LHCN-M2 (cell line): ENCODE measurements at regions not wholly inside any gene's neighbourhood (a gene's known extent, or its start where the extent isn't known, plus 50 kb on each side); places are given as distances from the start of the nearest gene placed in this dataset.
A peak's percentile ranks its signal among the peaks of the same experiment; 100 is the strongest.

Source experiments
- DNase-seq: peaks from one replicate; pipeline ENCODE4 v3.0.0-alpha.2; 2012; ENCODE audit warnings: low read depth

DNA sequence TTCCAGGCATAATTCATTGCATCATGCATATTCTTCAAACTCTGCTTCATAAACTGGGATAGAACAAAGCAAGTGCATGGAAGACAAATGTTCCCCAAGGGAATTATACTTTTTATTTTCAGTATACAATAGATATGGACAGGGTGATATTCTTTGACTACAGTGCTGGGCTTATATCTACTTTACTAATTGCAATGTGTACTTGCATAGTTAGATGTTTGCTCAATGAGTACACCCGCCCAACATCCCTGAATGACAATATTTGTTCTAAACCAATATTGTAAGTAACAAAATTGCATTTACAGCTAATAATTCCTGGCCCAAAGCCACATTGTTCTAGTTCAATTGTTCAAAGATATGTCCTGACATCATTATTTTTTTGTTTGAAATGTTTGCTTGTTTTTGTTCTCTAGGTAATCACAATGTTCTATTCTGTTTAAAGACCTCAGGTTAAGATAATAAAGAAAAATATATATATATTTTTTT lies 171.4 kb downstream of the PTN start:
- no peak for DNase-seq

DNA sequence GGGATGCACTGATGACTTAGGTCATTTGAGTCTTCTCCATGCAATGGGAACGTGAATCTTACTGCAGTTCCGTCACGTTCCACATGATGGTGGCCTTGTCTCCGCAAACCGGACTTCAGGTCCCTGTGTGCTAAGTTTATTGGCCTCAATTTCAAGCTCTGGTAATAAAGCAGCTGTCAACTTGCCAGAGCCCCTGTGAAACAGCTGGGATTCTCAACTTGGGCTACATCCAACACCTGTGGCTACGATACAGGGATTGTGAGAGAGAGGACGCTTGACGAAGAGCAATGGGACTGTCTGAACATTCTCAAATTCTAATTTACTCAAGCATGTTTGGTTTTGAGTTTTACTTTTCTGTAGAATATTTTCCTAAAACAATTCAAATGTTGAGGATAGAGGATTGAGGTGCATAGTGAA lies 174.2 kb downstream of the PTN start:
- DNase-seq, result peak; percentile 93

DNA sequence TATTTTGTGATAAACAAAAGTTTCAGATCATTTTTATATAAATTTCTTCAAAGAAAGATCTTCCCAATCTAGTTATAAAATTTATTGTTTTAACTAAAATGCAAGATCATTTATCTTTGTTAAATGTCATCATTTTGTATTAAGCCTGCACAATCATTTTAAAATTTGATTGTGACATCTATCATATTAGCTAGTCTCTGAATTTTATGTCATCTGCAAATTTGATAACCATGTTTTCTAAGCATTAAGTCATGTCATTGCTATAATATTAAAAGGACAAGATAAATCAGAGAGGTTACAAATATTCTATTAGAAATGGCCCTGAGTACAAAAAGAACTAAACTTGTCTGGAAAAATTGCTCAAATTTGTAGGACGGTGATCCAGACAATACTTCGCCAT lies 175.9 kb downstream of the PTN start:
- no peak for DNase-seq

DNA sequence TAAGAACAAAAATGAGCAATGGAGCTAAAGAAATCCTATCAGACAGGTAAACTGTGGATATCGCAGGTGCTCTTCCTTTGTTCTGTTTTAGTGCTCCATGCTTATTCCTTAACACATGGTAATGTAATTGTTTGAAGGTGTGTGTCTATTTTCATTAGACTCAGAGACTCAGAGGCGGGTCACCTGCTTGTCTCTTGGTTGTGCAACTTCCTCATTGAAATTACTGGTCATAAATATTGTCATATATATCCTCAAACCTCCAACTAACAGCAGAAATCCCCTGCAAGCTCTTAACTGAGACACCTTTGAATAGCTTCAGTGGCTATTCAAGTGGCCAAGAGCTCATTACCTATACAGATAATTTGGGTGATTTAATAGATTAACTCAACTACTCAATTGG lies 177.2 kb downstream of the PTN start:
- no peak for DNase-seq

DNA sequence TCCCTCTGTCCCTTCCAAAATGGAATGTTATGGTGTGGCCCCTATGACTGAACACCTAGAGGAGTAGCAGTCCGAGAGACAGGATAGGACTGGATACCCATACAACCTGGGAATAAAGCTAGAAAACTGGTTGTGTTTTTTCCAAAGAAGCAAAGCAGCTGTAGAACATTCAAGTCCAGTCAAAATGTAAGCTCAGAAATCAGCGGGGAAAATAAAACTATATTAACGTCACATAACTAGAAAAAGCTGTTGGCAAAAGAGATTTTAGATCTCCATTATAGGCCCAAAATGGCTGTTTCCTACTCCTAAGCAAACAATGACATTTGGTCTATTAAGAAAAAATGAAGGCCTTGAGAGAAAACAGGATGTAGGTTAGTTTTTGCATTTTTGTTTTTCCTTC lies 177.7 kb downstream of the PTN start:
- DNase-seq, result no peak

DNA sequence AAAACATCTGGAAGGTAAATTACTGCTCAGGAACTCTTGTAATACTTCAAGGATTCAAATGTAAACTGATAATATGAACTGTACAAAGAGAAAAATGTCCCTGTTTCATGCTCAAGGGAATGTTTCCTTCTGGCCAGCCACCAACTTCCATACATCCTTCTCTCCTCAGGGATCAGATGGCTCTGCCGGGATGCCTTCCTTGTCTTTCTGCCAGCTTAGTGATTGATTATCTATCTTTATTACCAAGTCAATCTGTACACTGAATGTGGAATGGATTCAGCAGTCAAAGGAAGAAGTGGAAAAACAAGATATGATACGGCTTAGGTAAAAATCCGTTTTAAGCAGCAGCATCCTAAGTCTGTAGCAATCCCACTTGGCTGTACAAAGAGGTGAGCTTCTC lies 178.3 kb downstream of the PTN start:
- DNase-seq, result no peak

DNA sequence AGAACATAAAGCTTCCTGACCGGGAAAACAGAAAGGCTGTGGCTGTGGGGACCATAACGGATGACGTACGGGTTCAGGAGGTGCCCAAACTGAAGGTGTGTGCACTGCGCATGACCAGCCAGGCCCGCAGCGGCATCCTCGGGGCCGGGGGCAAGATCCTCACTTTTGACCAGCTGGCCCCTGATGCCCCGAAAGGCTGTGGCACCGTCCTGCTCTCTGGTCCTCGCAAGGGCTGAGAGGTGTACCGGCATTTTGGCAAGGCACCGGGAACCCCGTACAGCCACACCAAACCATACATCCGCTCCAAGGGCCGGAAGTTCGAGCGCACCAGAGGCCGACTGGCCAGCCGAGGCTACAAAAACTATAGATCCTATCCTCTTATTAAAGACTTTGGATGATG lies 179.3 kb downstream of the PTN start:
- DNase-seq, result no peak

DNA sequence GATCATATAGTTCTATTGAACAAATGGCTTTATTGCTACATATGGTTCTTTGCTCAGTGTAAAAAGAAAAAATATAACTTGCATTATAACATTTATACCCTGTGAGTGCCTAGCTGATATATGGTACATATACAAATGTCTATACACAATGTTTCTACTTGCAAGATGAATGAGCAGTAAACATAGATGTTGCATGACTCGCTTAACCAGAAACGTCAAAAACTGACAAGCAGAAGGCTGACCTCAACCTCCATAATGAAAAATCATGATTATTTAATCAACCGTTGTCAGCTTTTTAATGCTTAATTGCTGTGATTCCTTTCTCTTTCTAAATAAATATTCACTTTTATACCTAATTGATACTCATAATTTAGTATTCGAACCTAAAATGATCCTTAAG lies 183.3 kb downstream of the PTN start:
- no peak for DNase-seq

DNA sequence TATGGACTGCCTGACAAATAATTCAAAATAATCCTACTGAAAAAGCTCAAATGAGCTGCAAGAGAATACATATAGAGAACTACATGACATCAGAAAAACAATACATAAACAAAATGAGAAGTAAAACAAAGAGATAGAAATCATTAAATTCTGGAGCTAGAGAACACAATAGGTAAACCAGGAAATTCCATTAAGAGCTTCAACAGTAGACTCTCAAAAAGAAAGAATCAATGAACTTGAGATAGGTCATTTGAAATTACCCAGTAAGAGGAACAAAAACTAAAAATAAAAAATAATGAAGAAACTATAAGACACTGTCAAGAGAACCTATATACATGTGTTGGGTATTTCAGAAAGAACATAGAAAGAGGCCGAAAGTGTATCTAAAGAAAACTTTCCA lies 186.3 kb downstream of the PTN start:
- no peak for DNase-seq

DNA sequence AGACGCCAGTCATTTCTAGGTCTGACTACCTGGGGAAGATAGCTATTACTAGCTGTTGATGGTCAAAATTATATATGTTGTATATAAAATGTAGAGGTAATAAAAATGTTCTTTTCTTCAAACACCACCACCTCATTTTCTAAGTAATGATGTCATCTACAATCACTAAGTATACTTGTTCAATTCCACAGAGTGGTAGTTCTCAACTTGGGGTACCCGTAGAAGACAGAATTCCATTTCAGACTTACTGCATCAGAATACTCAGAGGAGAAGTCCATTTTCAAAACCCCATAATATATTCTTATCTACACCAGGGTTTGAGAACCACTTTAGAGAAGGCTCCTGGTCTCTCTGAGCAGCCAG lies 191.9 kb downstream of the PTN start:
- DNase-seq, result no peak

DNA sequence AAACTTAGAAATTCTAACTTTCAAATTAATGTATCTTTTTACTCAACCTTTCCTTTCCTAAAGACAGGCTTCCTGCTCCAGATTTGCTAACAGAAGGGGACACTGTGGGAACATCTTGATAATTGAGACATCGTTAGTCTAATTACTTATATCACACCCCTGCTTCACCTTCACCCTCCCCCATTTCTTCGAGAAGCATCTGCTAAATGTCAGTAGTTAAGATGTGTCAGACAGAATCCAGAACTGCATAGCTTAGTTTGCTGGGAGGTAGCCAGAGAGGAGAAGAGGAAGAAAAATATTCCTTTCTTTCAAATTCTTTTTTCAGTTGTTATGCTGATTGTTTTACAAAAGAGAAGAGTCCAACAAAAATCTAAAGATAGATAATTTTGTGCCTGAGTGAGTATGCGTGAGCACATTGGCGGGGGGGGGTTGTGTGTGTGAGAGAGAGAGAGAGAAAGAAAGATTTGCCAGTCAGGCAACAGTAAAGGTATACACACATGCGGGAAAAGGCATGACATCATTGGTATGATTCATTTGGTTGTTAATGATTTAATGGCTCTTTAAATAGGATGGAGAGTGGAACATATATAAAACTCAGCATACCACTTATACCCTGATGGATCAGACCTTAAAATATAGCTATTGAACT lies 192.4 kb downstream of the PTN start:
- no peak for DNase-seq

DNA sequence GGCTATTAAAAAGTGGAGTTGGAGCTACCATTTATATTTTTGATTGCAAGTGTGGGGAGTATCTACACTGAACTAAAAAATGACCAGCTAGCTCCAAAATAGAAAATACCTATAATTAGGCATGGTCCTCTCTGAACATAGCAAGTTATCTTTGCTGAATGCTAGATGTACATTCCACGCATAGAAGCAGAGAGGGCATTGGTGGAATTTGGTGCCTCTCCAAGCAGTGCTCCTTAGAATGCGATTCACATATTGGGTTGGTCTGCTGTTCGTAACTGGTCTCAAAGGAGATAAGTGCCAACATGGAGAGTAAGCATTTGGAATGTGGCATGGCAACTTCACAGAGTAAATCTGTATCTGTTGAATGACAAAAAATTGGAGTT lies 196.2 kb downstream of the PTN start:
- no peak for DNase-seq

DNA sequence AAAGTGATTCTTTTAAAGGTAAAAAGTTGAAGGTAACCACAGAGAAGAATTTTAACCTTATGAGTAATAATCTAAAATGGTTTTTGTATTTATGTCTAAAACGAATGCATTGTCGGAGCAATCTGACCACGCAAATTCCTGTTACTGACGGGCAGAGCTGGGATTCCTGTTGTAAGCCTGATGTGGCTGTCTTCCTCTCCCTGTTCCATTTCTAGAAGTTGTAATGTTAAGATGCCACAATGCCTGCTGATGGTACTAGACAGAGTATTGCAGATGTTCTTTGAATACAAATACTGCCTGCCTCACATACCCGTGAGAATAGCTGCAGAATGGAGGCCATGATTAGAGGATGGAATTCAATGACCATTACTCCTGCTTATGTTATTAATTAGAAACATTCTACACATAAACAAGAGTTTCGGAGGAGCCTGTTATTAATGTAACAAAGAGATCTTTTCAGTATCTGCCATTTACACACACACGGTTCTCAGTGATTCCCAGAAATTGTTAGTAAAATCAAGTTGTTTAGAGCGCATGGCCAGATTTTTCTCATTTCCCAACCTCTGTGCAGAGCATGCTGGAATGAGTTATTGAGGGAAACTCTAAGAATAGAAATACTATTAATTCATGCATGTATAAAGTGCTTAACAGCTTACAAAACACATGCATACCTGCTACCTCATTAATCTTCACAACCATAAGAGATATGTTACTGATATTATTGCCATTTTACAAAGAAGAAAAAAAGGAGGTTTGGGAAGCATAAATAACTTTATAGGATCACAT lies 196.8 kb downstream of the PTN start:
- DNase-seq, result peak; percentile 80

DNA sequence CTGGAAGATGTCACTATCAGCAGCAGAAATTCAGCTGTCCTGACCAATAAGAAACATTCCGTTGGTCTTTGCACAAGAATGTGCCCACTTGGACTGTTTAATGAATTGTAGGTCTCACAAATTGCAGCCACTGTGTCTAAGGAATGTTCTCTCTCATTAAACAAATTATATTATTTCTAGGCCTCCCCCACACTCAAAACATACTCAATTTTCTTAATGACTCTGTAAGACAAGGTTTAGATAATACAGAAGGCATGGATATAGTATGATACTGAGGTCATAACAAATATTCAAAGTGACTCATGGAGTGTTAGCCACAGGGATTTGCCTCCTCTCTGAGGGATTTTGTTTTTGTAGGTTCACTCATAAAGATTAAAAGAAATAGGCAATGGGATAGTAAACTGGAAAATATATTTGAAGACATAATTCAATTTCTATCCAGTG lies 197.5 kb downstream of the PTN start:
- peak; percentile 86 for DNase-seq

DNA sequence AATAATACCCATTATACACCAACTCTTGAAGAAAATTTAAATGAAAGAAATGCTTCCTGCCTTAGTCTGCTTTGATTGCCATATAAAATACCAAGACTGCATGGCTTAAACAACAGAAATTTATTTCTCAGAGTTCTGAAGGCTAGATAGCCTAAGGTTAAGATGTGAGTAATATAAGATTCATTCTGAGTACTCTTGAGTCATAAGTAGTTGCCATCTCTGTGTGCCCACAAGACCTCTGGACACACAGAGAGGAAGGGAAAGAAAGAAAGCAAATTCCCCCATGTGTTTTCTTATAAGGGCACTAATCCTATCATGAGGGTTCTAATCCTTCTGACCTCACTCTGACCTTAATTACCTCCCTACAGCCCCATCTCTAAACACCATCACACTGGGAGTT lies 201.2 kb downstream of the PTN start:
- DNase-seq, result peak; percentile 83

DNA sequence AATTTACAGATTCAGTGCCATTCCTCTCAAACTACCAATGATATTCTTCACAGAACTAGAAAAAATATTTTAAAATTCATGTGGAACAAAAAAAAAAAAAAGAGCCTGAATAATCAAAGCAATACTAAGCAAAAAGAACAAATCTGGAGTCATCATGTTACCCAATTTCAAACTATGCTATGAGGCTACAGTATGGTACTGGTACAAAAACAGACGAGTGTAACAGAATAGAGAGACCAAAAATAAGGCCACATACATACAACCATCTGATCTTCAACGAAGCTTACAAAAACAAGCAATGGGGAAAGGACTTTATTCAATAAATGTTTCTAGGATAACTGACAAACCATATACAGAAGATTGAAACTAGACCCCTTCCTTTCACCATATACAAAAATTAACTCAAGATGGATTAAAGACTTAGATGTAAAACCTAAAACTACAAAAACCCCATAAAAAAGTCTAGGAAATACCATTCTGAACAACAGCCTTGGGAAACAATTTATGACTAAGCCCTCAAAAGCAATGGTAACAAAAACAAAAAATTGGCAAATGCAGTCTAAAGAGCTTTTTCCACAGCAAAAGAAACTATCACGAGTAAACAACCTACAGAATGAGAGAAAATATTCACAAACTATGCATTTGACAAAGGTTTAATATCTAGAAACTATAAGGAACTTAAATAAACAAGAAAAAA lies 207.7 kb downstream of the PTN start:
- DNase-seq, result peak; percentile 53

DNA sequence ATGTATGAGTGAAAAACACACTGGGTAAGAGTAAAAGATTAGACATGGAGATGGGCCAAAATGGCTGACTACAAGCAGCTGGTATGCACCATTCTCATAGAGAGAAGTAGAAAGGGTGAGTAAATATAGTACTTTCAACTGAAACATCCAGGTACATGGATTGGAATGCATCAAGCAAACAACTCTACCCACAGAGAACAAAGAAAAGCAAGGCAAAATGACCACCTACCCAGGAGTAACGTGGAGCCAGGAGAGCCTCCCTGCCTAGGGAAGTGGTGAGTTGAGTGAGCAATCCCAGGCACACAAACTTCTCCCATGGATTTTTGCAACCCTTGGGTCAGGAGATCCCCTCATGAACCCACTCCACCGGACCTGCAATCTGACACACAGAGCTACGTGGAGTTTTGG lies 212.8 kb downstream of the PTN start:
- peak; percentile 21 for DNase-seq

DNA sequence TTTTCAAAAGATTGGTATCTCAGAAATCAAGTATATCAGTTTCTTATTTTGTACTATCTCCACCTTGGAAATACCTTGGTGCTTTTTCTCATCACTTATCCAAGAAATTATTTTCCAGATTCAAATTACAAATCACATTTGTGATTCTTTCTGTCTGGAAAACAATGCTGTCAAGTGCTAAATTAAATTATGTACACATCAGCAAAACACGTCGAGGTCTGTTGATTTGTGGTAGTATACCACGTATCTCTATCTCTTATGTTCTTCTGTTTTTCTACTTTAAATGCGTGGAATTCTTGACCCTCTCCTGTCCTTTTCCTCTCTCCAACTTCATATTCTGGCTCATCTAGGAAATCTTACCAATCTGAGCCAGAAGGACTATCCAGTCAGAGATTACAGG lies 214.5 kb downstream of the PTN start:
- DNase-seq, result no peak

DNA sequence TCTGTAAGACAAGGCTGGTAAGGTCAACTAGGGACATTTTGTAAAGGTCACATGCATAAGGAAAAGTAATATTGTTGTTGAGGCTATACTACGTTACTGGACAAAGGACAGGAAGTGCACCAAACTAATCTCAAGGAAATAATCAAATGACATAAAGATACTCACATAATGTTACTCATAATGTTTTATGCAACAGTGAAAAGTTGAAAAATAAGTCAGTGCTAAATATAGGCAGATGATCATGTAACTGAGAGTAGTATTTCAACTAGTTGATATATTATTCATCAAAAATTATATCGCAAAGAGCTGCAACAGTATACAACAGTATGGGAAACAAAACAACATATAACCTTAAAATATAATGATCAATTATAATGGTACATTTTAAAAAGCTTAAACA lies 215.7 kb downstream of the PTN start:
- no peak for DNase-seq

DNA sequence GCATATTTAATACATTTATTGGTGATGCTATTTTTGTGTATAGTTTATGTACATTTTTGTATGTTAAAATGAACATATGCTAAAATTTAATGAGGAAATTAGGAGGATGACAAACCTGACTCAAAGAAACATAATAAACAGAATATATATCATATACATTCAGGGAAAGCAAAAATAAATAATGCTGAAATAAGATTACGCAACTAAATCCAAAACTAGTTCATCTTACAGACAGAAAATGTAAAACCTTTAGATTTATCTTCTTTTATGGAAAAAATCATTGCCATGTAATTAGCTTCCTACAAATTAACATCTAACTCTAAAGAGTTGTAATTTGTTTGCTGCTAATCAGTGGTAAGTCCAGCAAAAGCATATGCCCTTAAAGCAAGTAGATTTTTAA lies 216.5 kb downstream of the PTN start:
- no peak for DNase-seq

DNA sequence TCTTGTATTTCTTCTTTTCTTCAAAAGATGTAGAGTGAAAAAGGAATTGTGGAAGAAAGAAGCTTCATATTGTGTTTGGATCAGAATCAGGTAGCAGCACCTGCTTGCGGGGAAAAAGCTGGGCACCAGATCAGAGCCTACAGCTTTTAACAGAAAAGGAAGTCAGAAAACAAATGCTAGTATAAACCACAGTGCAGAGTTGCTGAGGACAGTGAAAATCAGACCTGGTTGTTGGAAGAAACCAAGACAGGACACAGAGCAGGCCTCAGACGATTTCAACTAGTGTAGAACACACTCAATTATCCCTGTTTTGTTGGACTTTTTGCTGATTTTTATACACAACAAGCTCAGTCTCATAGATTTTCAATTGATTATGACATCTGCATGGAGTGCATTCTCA lies 221.4 kb downstream of the PTN start:
- no peak for DNase-seq

DNA sequence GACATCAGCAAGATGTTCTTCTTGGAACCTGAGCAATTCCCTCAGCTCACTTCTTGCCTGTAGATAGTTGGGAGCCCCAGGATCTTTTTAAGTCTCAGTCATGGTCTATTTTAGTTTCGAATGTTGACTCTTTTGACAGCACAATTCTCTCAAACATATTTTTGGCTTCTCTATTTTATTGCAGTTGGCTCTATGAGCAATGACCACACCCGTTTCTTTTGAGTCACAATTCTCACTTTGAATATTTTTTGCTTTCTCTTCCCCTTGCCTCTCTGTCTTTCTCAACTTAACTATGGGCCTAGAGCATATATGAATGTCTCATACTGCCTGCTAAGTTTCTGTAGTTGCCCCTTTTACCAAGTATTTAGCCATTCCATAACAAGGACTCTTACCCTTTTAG lies 222.8 kb downstream of the PTN start:
- DNase-seq, result peak; percentile 33

DNA sequence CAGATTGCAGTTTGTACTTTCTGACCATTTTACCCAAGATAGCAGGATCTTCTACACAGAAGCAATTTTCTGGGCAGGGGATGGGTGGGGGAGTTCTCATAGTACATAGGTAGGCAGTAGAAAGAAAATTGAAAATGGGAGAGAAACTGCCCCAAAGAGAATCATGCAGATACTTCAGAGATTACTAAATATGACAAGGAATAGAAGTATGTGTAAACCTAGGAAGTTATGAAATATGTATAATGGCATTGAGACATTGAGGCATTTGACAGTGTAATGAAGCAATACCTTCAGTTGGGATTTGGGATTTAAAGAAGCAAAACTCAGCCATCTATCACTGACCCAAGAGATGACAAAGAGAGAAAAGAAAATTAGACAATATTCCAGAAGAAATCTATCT lies 233.0 kb downstream of the PTN start:
- DNase-seq, result peak; percentile 57
